Heart left ventricle (tissue), 16 donors: ENCODE measurements at regions not wholly inside any gene's neighbourhood (a gene's known extent, or its start where the extent isn't known, plus 50 kb on each side); places are given as distances from the start of the nearest gene placed in this dataset.
A peak's percentile ranks its signal among the peaks of the same experiment; 100 is the strongest.

Source experiments
- ATAC-seq, 4 donors: fragments of 200-7000 bp; cut with Tn5 transposase; one replicate each; pipeline ENCODE4 v1.9.1; 2020 to 2022; ENCODE audit warnings: moderate library complexity in 4 of 4, mild to moderate bottlenecking in 3 of 4, moderate number of reproducible peaks in 1 of 4
- DNase-seq, 5 donors: peaks; one replicate each; pipeline ENCODE4 v3.0.0-alpha.2; 2020
- H3K27ac ChIP-seq, 12 donors: fragments of 200-600 bp; sonication (generic) in 4 of 12; one replicate each; pipeline versions ENCODE4 v1.5.0 to v1.8.0; 2016 to 2022; ENCODE audit warnings: mild to moderate bottlenecking in 2 of 12
- H3K27me3 ChIP-seq, 9 donors: fragments of 200-600 bp; sonication (generic) in 2 of 9; one replicate each; pipeline versions ENCODE4 v1.5.1 to v1.8.0; 2016 to 2022; ENCODE audit warnings: mild to moderate bottlenecking in 3 of 9
- H3K36me3 ChIP-seq, 9 donors: fragments of 200-600 bp; sonication (generic) in 2 of 9; one replicate each; pipeline versions ENCODE4 v1.5.0 to v1.8.0; 2018 to 2022; ENCODE audit warnings: mild to moderate bottlenecking in 2 of 9
- H3K4me1 ChIP-seq, 12 donors: fragments of 200-600 bp; sonication (generic) in 4 of 12; one replicate each; pipeline versions ENCODE4 v1.5.0 to v1.8.0; 2016 to 2022; ENCODE audit warnings: mild to moderate bottlenecking in 3 of 12
- H3K4me3 ChIP-seq, 12 donors: fragments of 200-600 bp; sonication (generic) in 4 of 12; one replicate each; pipeline versions ENCODE4 v1.5.0 to v1.8.0; 2017 to 2022; ENCODE audit warnings: mild to moderate bottlenecking in 9 of 12, moderate library complexity in 4 of 12
- H3K9me3 ChIP-seq, 12 donors: fragments of 200-600 bp; sonication (generic) in 4 of 12; one replicate each; pipeline versions ENCODE4 v1.5.0 to v1.8.0; 2016 to 2022; ENCODE audit warnings: mild to moderate bottlenecking in 1 of 12
- CTCF ChIP-seq, 12 donors: fragments of 200-600 bp; sonication (generic) in 4 of 12; IDR thresholded peaks; one replicate each; pipeline versions ENCODE4 v1.5.0 to v1.8.0; 2018 to 2022; ENCODE audit warnings: antibody characterized with exemption in 12 of 12, mild to moderate bottlenecking in 5 of 12
- POLR2A ChIP-seq, 2 donors: fragments of 450-650 bp; IDR thresholded peaks; one replicate each; pipeline ENCODE4 v1.6.1; 2017; ENCODE audit warnings: antibody characterized with exemption in 2 of 2, mild to moderate bottlenecking in 2 of 2, moderate library complexity in 2 of 2
- whole genome bisulfite sequencing, 4 donors: extraction: QIAGEN DNeasy Blood & Tissue Kit in 2 of 4; methylation state at CpG; one replicate each; pipeline versions ENCODE4 v1.1.5 to v1.1.7; 2013 to 2018; 5-methylcytosine and 5-hydroxymethylcytosine counted together
- intact Hi-C, 10 donors: fragments of 100-400 bp; cut with DNase I; formaldehyde crosslinking; loops; one replicate each; pipeline versions ENCODE4 v1.11.1 to v1.14.2; 2022
- donor health status: ischemic (EF 13 %, LVEDD 7.1; RV severe dilation, severe dysfunction).
- donor health status: healthy with polysubstance abuse.
- donor health status: DM: no; HTN: yes; CAD: no.
- donor health status: DM: no; HTN: no; CAD: no.
- donor health status: ischemic (EF 25% LVEDD 6.9; RV normal size, moderate dysfunction).
- donor health status: ischemic (EF 25% LVEDD 5.7; RV mildly dilated, moderate dysfunction).
- donor health status: healthy.
- donor health status: DM: yes; HTN: yes; CAD: no.
- donor health status: ischemic (EF 35%, LVEDD 5.7; RV mildly dilated, moderate dysfunction).
- donor health status: nonischemic (EF 11% LVEDD 7.7; RV severe dilation, severe dysfunction).
- donor health status: DM: yes; HTN: yes; CAD: no.
- donor health status: PGD.
- donor health status: ischemic (EF 29% LVEDD 5.4; RV normal size, mild dysfunction).
- donor health status: nonischemic (EF 23%, LVEDD 6.1; RV moderate dilation, normal function).

- peak in 3 of 4 donors; percentile 24 to 96 (median 90) for ATAC-seq
- intact Hi-C loops: no loop called here
Observed at GRCh38 chr6:1544603-1545002, 65.1 kb upstream of the FOXC1 start.

GRCh38 chr6:1545654-1546053 is 64.1 kb upstream of the FOXC1 start:
- Histone ChIP-seq H3K27ac (no peak overlapping the region), H3K36me3 (peaks cover 0 to 8% (median 0%) of the 10 kb centered on the region in 9 donors), H3K4me1 (peaks cover 0 to 4% (median 0%) of the 10 kb centered on the region in 12 donors), H3K9me3 (peaks cover 0 to 7% (median 0%) of the 10 kb centered on the region in 12 donors), H3K27me3 (no peaks in the 10 kb centered on the region), H3K4me3 (no peak overlapping the region)
- ATAC-seq (no peak), DNase-seq (no peak)
- intact Hi-C loops: no loop called here
- 90 to 97% (median 96%) methylated on average over 12 of the region's 12 CpGs for WGBS, 4 donors
- TF ChIP-seq CTCF (IDR thresholded peaks at IDR 0.05) (no peak), POLR2A (IDR thresholded peaks at IDR 0.05) (no peak)

More at GRCh38 chr6:1544603-1545002, 65.1 kb upstream of the FOXC1 start:
- peak overlapping the region in 1 of 12 donors; percentile 18 for H3K27ac ChIP-seq
- no peak for TF ChIP-seq POLR2A (IDR thresholded peaks at IDR 0.05)
- no peak for TF ChIP-seq CTCF (IDR thresholded peaks at IDR 0.05)
- peaks cover 0 to 8% (median 0%) of the 10 kb centered on the region in 9 donors for H3K36me3 ChIP-seq
- H3K4me1 ChIP-seq: peaks cover 0 to 7% (median 0%) of the 10 kb centered on the region in 12 donors
- 67 to 77% (median 73%) methylated on average over 1 to 2 of the region's 2 CpGs for WGBS, 4 donors
- peaks cover 0 to 7% (median 0%) of the 10 kb centered on the region in 12 donors for H3K9me3 ChIP-seq
- no peak overlapping the region for H3K4me3 ChIP-seq
- H3K27me3 ChIP-seq: no peaks in the 10 kb centered on the region
- peak in 2 of 5 donors; percentile 38 to 60 for DNase-seq

GRCh38 chr6:1547785-1548184 is 61.9 kb upstream of the FOXC1 start:
- Histone ChIP-seq H3K36me3 (peaks cover 0 to 8% (median 0%) of the 10 kb centered on the region in 9 donors), H3K27me3 (no peaks in the 10 kb centered on the region), H3K27ac (no peak overlapping the region), H3K4me3 (no peak overlapping the region), H3K9me3 (peaks cover 0 to 4% (median 0%) of the 10 kb centered on the region in 12 donors), H3K4me1 (peaks cover 0 to 4% (median 0%) of the 10 kb centered on the region in 12 donors)
- DNase-seq: no peak
- ATAC-seq: no peak
- intact Hi-C loops: no loop called here
- TF ChIP-seq POLR2A (IDR thresholded peaks at IDR 0.05) (no peak), CTCF (IDR thresholded peaks at IDR 0.05) (no peak)
- WGBS, 4 donors: 83 to 87% (median 86%) methylated on average over 7 to 8 of the region's 8 CpGs

- TF ChIP-seq CTCF (IDR thresholded peaks at IDR 0.05): no peak
- TF ChIP-seq POLR2A (IDR thresholded peaks at IDR 0.05): no peak
- ATAC-seq (no peak), DNase-seq (no peak)
- H3K27me3 ChIP-seq: peaks cover 0 to 7% (median 0%) of the 10 kb centered on the region in 9 donors
- no peak overlapping the region for H3K4me3 ChIP-seq
- no peak overlapping the region for H3K27ac ChIP-seq
- no peaks in the 10 kb centered on the region for H3K9me3 ChIP-seq
- WGBS, 4 donors: 96 to 98% (median 96%) methylated on average over 2 of the region's 2 CpGs
- peaks cover 0 to 10% (median 0%) of the 10 kb centered on the region in 12 donors for H3K4me1 ChIP-seq
- H3K36me3 ChIP-seq: peaks cover 0 to 3% (median 0%) of the 10 kb centered on the region in 9 donors
- intact Hi-C loops: no loop called here
Observed at GRCh38 chr6:1551249-1551648, 58.5 kb upstream of the FOXC1 start.
